PC-3 (cell line): ENCODE measurements at regions not wholly inside any gene's neighbourhood (a gene's known extent, or its start where the extent isn't known, plus 50 kb on each side); places are given as distances from the start of the nearest gene placed in this dataset.
A peak's percentile ranks its signal among the peaks of the same experiment; 100 is the strongest.

ENCODE experiments used
- ATAC-seq: fragments of 200-7000 bp; cut with Tn5 transposase; 2 replicates; pipeline ENCODE4 v1.9.1; 2020; ENCODE audit warnings: mild to moderate bottlenecking, moderate library complexity
- BruUV-seq: library from RNA; stranded (reverse); fragments of 400-500 nt; replicated peaks from 2 replicates; lab custom pipeline; 2021; lab: Mats Ljungman, UMichigan
- CTCF ChIA-PET: fragments of 300-600 bp; sonication (Branson Sonifier 250); formaldehyde crosslinking; loops from one replicate; lab custom pipeline; 2022; ENCODE audit warnings: antibody characterized with exemption; lab: Charles Lee
- POLR2A ChIA-PET: fragments of 300-600 bp; sonication (Branson Sonifier 250); formaldehyde crosslinking; loops from one replicate; lab custom pipeline; 2022; ENCODE audit warnings: antibody characterized with exemption; ENCODE audit not compliant: unreplicated experiment; lab: Charles Lee
- DNase-seq: peaks from one replicate; pipeline ENCODE4 v3.0.0-alpha.2; 2015
- H2AFZ ChIP-seq: fragments of 300-600 bp; sonication (generic); 2 replicates; pipeline ENCODE4 v1.6.0; 2016; ENCODE audit warnings: antibody characterized with exemption, low read length
- H3F3A ChIP-seq: fragments of 300-600 bp; sonication (generic); one replicate; pipeline ENCODE4 v1.6.0; 2017; ENCODE audit warnings: antibody characterized with exemption, low read length, control low read depth, mild to moderate bottlenecking; ENCODE audit not compliant: unreplicated experiment
- H3K27ac ChIP-seq: fragments of 300-600 bp; sonication (generic); 2 replicates; pipeline ENCODE4 v1.5.1; 2016; ENCODE audit warnings: mild to moderate bottlenecking, low read length
- H3K27me3 ChIP-seq: fragments of 300-600 bp; sonication (generic); 2 replicates; pipeline ENCODE4 v1.6.1; 2016; ENCODE audit warnings: low read length, mixed read lengths
- H3K36me3 ChIP-seq: fragments of 300-600 bp; sonication (generic); 2 replicates; pipeline ENCODE4 v1.6.1; 2016; ENCODE audit warnings: low read depth, mixed run types, low read length, mixed read lengths
- H3K4me1 ChIP-seq: fragments of 300-600 bp; sonication (generic); 2 replicates; pipeline ENCODE4 v1.5.1; 2016; ENCODE audit warnings: low read length; ENCODE audit not compliant: insufficient read depth
- H3K4me2 ChIP-seq: fragments of 300-600 bp; sonication (generic); 2 replicates; pipeline ENCODE4 v1.6.0; 2016; ENCODE audit warnings: low read length
- H3K4me3 ChIP-seq: fragments of 300-600 bp; sonication (generic); 2 replicates; pipeline ENCODE4 v1.5.1; 2016; ENCODE audit warnings: mild to moderate bottlenecking, low read length, mixed read lengths
- H3K79me2 ChIP-seq: fragments of 300-600 bp; sonication (generic); 2 replicates; pipeline ENCODE4 v1.6.1; 2017; ENCODE audit warnings: low read length, mixed read lengths
- H3K9ac ChIP-seq: fragments of 300-600 bp; sonication (generic); 2 replicates; pipeline ENCODE4 v1.6.0; 2016; ENCODE audit warnings: mild to moderate bottlenecking, low read length
- H3K9me2 ChIP-seq: fragments of 300-600 bp; sonication (generic); replicated peaks from 2 replicates; pipeline ENCODE4 v1.6.1; 2016; ENCODE audit warnings: mixed run types, low read length, mixed read lengths
- H3K9me3 ChIP-seq: fragments of 300-600 bp; sonication (generic); 2 replicates; pipeline ENCODE4 v1.6.1; 2016; ENCODE audit warnings: low read length, mixed read lengths
- H4K20me1 ChIP-seq: fragments of 300-600 bp; sonication (generic); 2 replicates; pipeline ENCODE4 v1.6.1; 2016; ENCODE audit warnings: low read length, mixed read lengths
- CTCF ChIP-seq: fragments of 300-600 bp; sonication (generic); conservative IDR thresholded peaks from 2 replicates; pipeline ENCODE4 v1.5.1; 2017; ENCODE audit warnings: antibody characterized with exemption, low read depth, mild to moderate bottlenecking, low read length
- EZH2 ChIP-seq: fragments of 300-600 bp; sonication (generic); IDR thresholded peaks from one replicate; pipeline ENCODE4 v1.6.1; 2017; ENCODE audit warnings: antibody characterized with exemption, mild to moderate bottlenecking, low read length; ENCODE audit not compliant: unreplicated experiment
- EZH2phosphoT487 ChIP-seq: fragments of 300-600 bp; sonication (generic); IDR thresholded peaks from 2 replicates; pipeline ENCODE4 v1.6.1; 2018; ENCODE audit warnings: mild to moderate bottlenecking, antibody characterized with exemption, low read length, borderline replicate concordance
- intact Hi-C: fragments of 100-400 bp; cut with micrococcal nuclease; formaldehyde crosslinking; loops from 2 replicates; pipeline ENCODE4 v1.9.0; 2023

- no peak overlapping the region for H3K4me2 ChIP-seq
- intact Hi-C loops, result no loop called here
- POLR2A ChIA-PET, result no interaction called here
- DNase-seq (peak; percentile 13), ATAC-seq (peak; percentile 40; the same call in 1 of the 2 replicates)
- H3K9me3 ChIP-seq, result no peaks in the 10 kb centered on the region
- H3K4me1 ChIP-seq, result peaks cover 5% of the 10 kb centered on the region; the same call in 1 of the 2 replicates
- TF ChIP-seq EZH2 (no peak), CTCF (no peak), EZH2phosphoT487 (no peak)
- H3K79me2 ChIP-seq, result no peaks in the 10 kb centered on the region
- no peaks in the 10 kb centered on the region for H3K36me3 ChIP-seq
- no peaks in the 10 kb centered on the region for H3F3A ChIP-seq
- H3K9ac ChIP-seq, result no peak overlapping the region
- H2AFZ ChIP-seq, result no peak overlapping the region
- H4K20me1 ChIP-seq, result no peaks in the 10 kb centered on the region
- H3K27me3 ChIP-seq, result no peaks in the 10 kb centered on the region
- CTCF ChIA-PET, result no interaction called here
- no peak overlapping the region for H3K27ac ChIP-seq
- H3K9me2 ChIP-seq, result no peaks in the 10 kb centered on the region
- H3K4me3 ChIP-seq, result no peak overlapping the region
- no TSS peak for BruUV-seq
These were observed 82.0 kb upstream of the DPH5 start for GRCh38 chr1:101107496-101108110.

GRCh38 chr1:101105877-101106276, 80.3 kb upstream of the DPH5 start:
- no peak for TF ChIP-seq EZH2phosphoT487
- TF ChIP-seq CTCF, result no peak
- no peak for TF ChIP-seq EZH2
- H3K4me2 ChIP-seq, result no peak overlapping the region
- intact Hi-C loops, result no loop called here
- H3K79me2 ChIP-seq, result no peaks in the 10 kb centered on the region
- H3F3A ChIP-seq, result no peaks in the 10 kb centered on the region
- no peak overlapping the region for H3K4me3 ChIP-seq
- H3K9me3 ChIP-seq, result no peaks in the 10 kb centered on the region
- H3K36me3 ChIP-seq, result no peaks in the 10 kb centered on the region
- H4K20me1 ChIP-seq, result no peaks in the 10 kb centered on the region
- no peak overlapping the region for H3K9ac ChIP-seq
- no peak overlapping the region for H2AFZ ChIP-seq
- no TSS peak for BruUV-seq
- H3K4me1 ChIP-seq, result peaks cover 8% of the 10 kb centered on the region; the same call in 1 of the 2 replicates
- H3K9me2 ChIP-seq, result no peaks in the 10 kb centered on the region
- DNase-seq (no peak), ATAC-seq (no peak)
- no peaks in the 10 kb centered on the region for H3K27me3 ChIP-seq
- no peak overlapping the region for H3K27ac ChIP-seq
- ChIA-PET POLR2A (no interaction called here), CTCF (no interaction called here)

GRCh38 chr1:101102426-101103156, 77.0 kb upstream of the DPH5 start:
- ATAC-seq (no peak), DNase-seq (no peak)
- Histone ChIP-seq H3K9ac (no peak overlapping the region), H3K4me3 (no peak overlapping the region), H3K4me2 (no peak overlapping the region), H3K36me3 (no peaks in the 10 kb centered on the region), H3K4me1 (0 out of 2 replicates have a peak, but pooled peaks cover 3% of the 10 kb centered on the region), H3K9me3 (no peaks in the 10 kb centered on the region), H3K27me3 (no peaks in the 10 kb centered on the region), H2AFZ (no peak overlapping the region), H3K79me2 (no peaks in the 10 kb centered on the region), H3F3A (no peaks in the 10 kb centered on the region), H3K9me2 (no peaks in the 10 kb centered on the region), H4K20me1 (no peaks in the 10 kb centered on the region), H3K27ac (no peak overlapping the region)
- intact Hi-C loops, result no loop called here
- BruUV-seq, result no TSS peak
- TF ChIP-seq EZH2phosphoT487 (no peak), CTCF (no peak), EZH2 (no peak)
- POLR2A ChIA-PET, result no interaction called here
- CTCF ChIA-PET, result no interaction called here
